ENCODE measurements at regions not wholly inside any gene's neighbourhood (a gene's known extent, or its start where the extent isn't known, plus 50 kb on each side); places are given as distances from the start of the nearest gene placed in this dataset.

- no peak for TF ChIP-seq POLR2A (IDR thresholded peaks at IDR 0.05)
- TF ChIP-seq CTCF (IDR thresholded peaks at IDR 0.05): no peak
These were observed 819.4 kb downstream of the NR2F1-AS1 start for GRCh38 chr5:92761585-92761984.

Measured in heart left ventricle (tissue), 13 donors.